ENCODE measurements at regions not wholly inside any gene's neighbourhood (a gene's known extent, or its start where the extent isn't known, plus 50 kb on each side); places are given as distances from the start of the nearest gene placed in this dataset.

- Histone ChIP-seq H3K4me3 (no peak overlapping the region), H3K9me3 (ENCODE audit: control insufficient read depth in 4 of 4, insufficient read depth in 3 of 4, low read length in 3 of 4) (peaks cover 0 to 3% (median under 1%) of the 10 kb centered on the region in 4 donors), H3K36me3 (ENCODE audit: control insufficient read depth in 4 of 4, insufficient read depth in 4 of 4, low read length in 4 of 4) (no peaks in the 10 kb centered on the region), H3K4me1 (ENCODE audit: control insufficient read depth in 5 of 5, insufficient read depth in 5 of 5, low read length in 5 of 5) (peaks cover 0 to 25% (median 6%) of the 10 kb centered on the region in 5 donors), H3K9ac (ENCODE audit: insufficient read depth in 1 of 2, low read length in 2 of 2) (no peak overlapping the region), H3K27ac (ENCODE audit: low read depth in 1 of 2, low read length in 1 of 2) (no peak overlapping the region), H3K27me3 (ENCODE audit: control insufficient read depth in 3 of 3, insufficient read depth in 3 of 3, low read length in 2 of 3) (no peaks in the 10 kb centered on the region)
- 63 to 72% methylated on average over 2 of the region's 2 CpGs for WGBS, 2 donors
- DNase-seq (peak; percentile 43 to 86 (median 73)), ATAC-seq (ENCODE audit: insufficient read depth, low FRiP score) (no peak)
- TF ChIP-seq CTCF (IDR thresholded peaks at IDR 0.05; ENCODE audit: control extremely low read depth, extremely low read depth), result no peak
Measured at GRCh38 chr12:115708801-115709200, 568.7 kb downstream of the MED13L start.

GRCh38 chr12:115700896-115701465 lies 576.5 kb downstream of the MED13L start:
- H3K9ac ChIP-seq (ENCODE audit: insufficient read depth in 1 of 2, low read length in 2 of 2), result no peak overlapping the region
- ATAC-seq (ENCODE audit: insufficient read depth, low FRiP score) (no peak), DNase-seq (peak in 1 of 3 donors; percentile 49)
- peaks cover 0 to 7% (median 0%) of the 10 kb centered on the region in 5 donors for H3K4me1 ChIP-seq (ENCODE audit: control insufficient read depth in 5 of 5, insufficient read depth in 5 of 5, low read length in 5 of 5)
- no peak overlapping the region for H3K4me3 ChIP-seq
- no peaks in the 10 kb centered on the region for H3K36me3 ChIP-seq (ENCODE audit: control insufficient read depth in 4 of 4, insufficient read depth in 4 of 4, low read length in 4 of 4)
- 54 to 62% methylated on average over 7 of the region's 7 CpGs for WGBS, 2 donors
- peaks cover 0 to 3% (median under 1%) of the 10 kb centered on the region in 4 donors for H3K9me3 ChIP-seq (ENCODE audit: control insufficient read depth in 4 of 4, insufficient read depth in 3 of 4, low read length in 3 of 4)
- no peak for TF ChIP-seq CTCF (IDR thresholded peaks at IDR 0.05; ENCODE audit: control extremely low read depth, extremely low read depth)
- no peak overlapping the region for H3K27ac ChIP-seq (ENCODE audit: low read depth in 1 of 2, low read length in 1 of 2)
- no peaks in the 10 kb centered on the region for H3K27me3 ChIP-seq (ENCODE audit: control insufficient read depth in 3 of 3, insufficient read depth in 3 of 3, low read length in 2 of 3)

- Histone ChIP-seq H3K27ac (ENCODE audit: low read depth in 1 of 2, low read length in 1 of 2) (no peak overlapping the region), H3K9me3 (ENCODE audit: control insufficient read depth in 4 of 4, insufficient read depth in 3 of 4, low read length in 3 of 4) (no peaks in the 10 kb centered on the region), H3K4me3 (no peak overlapping the region), H3K4me1 (ENCODE audit: control insufficient read depth in 5 of 5, insufficient read depth in 5 of 5, low read length in 5 of 5) (peaks cover 0 to 7% (median 0%) of the 10 kb centered on the region in 5 donors), H3K27me3 (ENCODE audit: control insufficient read depth in 3 of 3, insufficient read depth in 3 of 3, low read length in 2 of 3) (no peaks in the 10 kb centered on the region), H3K36me3 (ENCODE audit: control insufficient read depth in 4 of 4, insufficient read depth in 4 of 4, low read length in 4 of 4) (no peaks in the 10 kb centered on the region), H3K9ac (ENCODE audit: insufficient read depth in 1 of 2, low read length in 2 of 2) (no peak overlapping the region)
- no peak for ATAC-seq (ENCODE audit: insufficient read depth, low FRiP score)
- DNase-seq, result no peak
- WGBS, 2 donors, result 92 to 93% methylated on average over 2 of the region's 2 CpGs
- TF ChIP-seq CTCF (IDR thresholded peaks at IDR 0.05; ENCODE audit: control extremely low read depth, extremely low read depth), result no peak
Measured at GRCh38 chr12:115700081-115700480, 577.4 kb downstream of the MED13L start.

- no peaks in the 10 kb centered on the region for H3K9me3 ChIP-seq (ENCODE audit: control insufficient read depth in 4 of 4, insufficient read depth in 3 of 4, low read length in 3 of 4)
- H3K9ac ChIP-seq (ENCODE audit: insufficient read depth in 1 of 2, low read length in 2 of 2), result no peak overlapping the region
- 80 to 97% methylated on average over 3 of the region's 3 CpGs for WGBS, 2 donors
- no peak overlapping the region for H3K27ac ChIP-seq (ENCODE audit: low read depth in 1 of 2, low read length in 1 of 2)
- H3K4me3 ChIP-seq, result no peak overlapping the region
- ATAC-seq (ENCODE audit: insufficient read depth, low FRiP score) (no peak), DNase-seq (no peak)
- H3K27me3 ChIP-seq (ENCODE audit: control insufficient read depth in 3 of 3, insufficient read depth in 3 of 3, low read length in 2 of 3), result no peaks in the 10 kb centered on the region
- no peak for TF ChIP-seq CTCF (IDR thresholded peaks at IDR 0.05; ENCODE audit: control extremely low read depth, extremely low read depth)
- H3K36me3 ChIP-seq (ENCODE audit: control insufficient read depth in 4 of 4, insufficient read depth in 4 of 4, low read length in 4 of 4), result no peaks in the 10 kb centered on the region
- peaks cover 0 to 7% (median 0%) of the 10 kb centered on the region in 5 donors for H3K4me1 ChIP-seq (ENCODE audit: control insufficient read depth in 5 of 5, insufficient read depth in 5 of 5, low read length in 5 of 5)
Measured at GRCh38 chr12:115698257-115698656, 579.2 kb downstream of the MED13L start.
